Transverse colon (tissue), 4 donors: ENCODE measurements at regions not wholly inside any gene's neighbourhood (a gene's known extent, or its start where the extent isn't known, plus 50 kb on each side); places are given as distances from the start of the nearest gene placed in this dataset.

Experiments used
- DNase-seq: peaks from one replicate; pipeline ENCODE4 v3.0.0-alpha.2; 2019
- H3K27ac ChIP-seq, 4 donors: fragments of 200-600 bp; sonication (generic); 2 replicates each; pipeline ENCODE4 v1.5.1; 2016 to 2018; ENCODE audit warnings: inconsistent platforms in 4 of 4
- H3K27me3 ChIP-seq: fragments of 200-600 bp; sonication (generic); 2 replicates; pipeline ENCODE4 v1.5.1; 2017; ENCODE audit warnings: inconsistent platforms
- H3K36me3 ChIP-seq, 4 donors: fragments of 200-600 bp; sonication (generic); 2 replicates each; pipeline ENCODE4 v1.5.1; 2017 to 2019; ENCODE audit warnings: inconsistent platforms in 4 of 4
- H3K4me1 ChIP-seq, 4 donors: fragments of 200-600 bp; sonication (generic); 2 replicates each; pipeline ENCODE4 v1.5.1; 2017 to 2020; ENCODE audit warnings: inconsistent platforms in 4 of 4
- H3K4me3 ChIP-seq, 4 donors: fragments of 200-600 bp; sonication (generic); 1 replicate in 1 of 4; 2 replicates in 3 of 4; pipeline versions ENCODE4 v1.5.1 to v1.6.1; 2017 to 2019; ENCODE audit warnings: inconsistent platforms in 4 of 4
- H3K9me3 ChIP-seq, 2 donors: fragments of 200-600 bp; sonication (generic); 2 replicates each; pipeline ENCODE4 v1.5.1; 2017 to 2019; ENCODE audit warnings: inconsistent platforms in 2 of 2
- EP300 ChIP-seq: sonication (generic); formaldehyde crosslinking; IDR thresholded peaks from one replicate; pipeline ENCODE4 v1.6.1; 2017; ENCODE audit warnings: antibody characterized with exemption, low read depth
- POLR2A ChIP-seq: fragments of 450-650 bp; IDR thresholded peaks from one replicate; pipeline ENCODE4 v1.6.1; 2016; ENCODE audit warnings: antibody characterized with exemption, mild to moderate bottlenecking, moderate library complexity
- POLR2AphosphoS5 ChIP-seq, 3 donors: sonication (generic); formaldehyde crosslinking; IDR thresholded peaks; one replicate each; pipeline ENCODE4 v1.6.1; 2016; ENCODE audit warnings: antibody characterized with exemption in 3 of 3
- WGBS, 2 donors: methylation state at CpG; one replicate each; pipeline ENCODE4 v1.1.5; 2018; ENCODE audit warnings: low coverage in 1 of 2; 5-methylcytosine and 5-hydroxymethylcytosine counted together
- in situ Hi-C, 4 donors: fragments of 200-750 bp; cut with MboI; loops; one replicate each; pipeline versions ENCODE4 v1.15.0 to v1.15.1; 2017; ENCODE audit warnings: low sequenced_read_pairs in 3 of 4, low pct_ligation_motif_present in 1 of 4, low pct_unique_long_range_greater_than_20kb in 1 of 4
- intact Hi-C: fragments of 100-400 bp; cut with DNase I; formaldehyde crosslinking; loops from one replicate; pipeline ENCODE4 v1.15.1; 2023; ENCODE audit warnings: low total_unique reads
- TF ChIP-seq, protein P1 (sequence below), 5 experiments: fragments of 200-600 bp in 3 of 5; fragments of 450-650 bp in 2 of 5; sonication (generic) in 3 of 5; IDR thresholded peaks; 1 replicate in 2 of 5; 2 replicates in 3 of 5; pipeline ENCODE4 v1.5.1; 2016 to 2017; ENCODE audit warnings: antibody characterized with exemption in 5 of 5, inconsistent platforms in 3 of 5, mild to moderate bottlenecking in 2 of 5, moderate library complexity in 1 of 5

GRCh38 chr9:34907044-34907443, 51.0 kb upstream of the PHF24 start:
- in situ Hi-C loops = loop anchor here in 3 of 4 donors (10.0 kb wide), 2 partner anchors 68 to 568 kb away; no protein-coding TSS in a partner anchor
- Histone ChIP-seq H3K27ac (no peak overlapping the region), H3K9me3 (no peaks in the 10 kb centered on the region), H3K4me3 (no peak overlapping the region), H3K4me1 (no peaks in the 10 kb centered on the region), H3K36me3 (no peaks in the 10 kb centered on the region), H3K27me3 (peaks cover 31% of the 10 kb centered on the region)
- intact Hi-C loops = loop anchor here (10.0 kb wide), 1 partner anchor 78 kb away; the partner anchor contains the start of gene DNAJB5
- 78 to 79% methylated on average over 2 of the region's 2 CpGs for WGBS, 2 donors
- no peak for TF ChIP-seq EP300
- no peak for DNase-seq

DNA sequence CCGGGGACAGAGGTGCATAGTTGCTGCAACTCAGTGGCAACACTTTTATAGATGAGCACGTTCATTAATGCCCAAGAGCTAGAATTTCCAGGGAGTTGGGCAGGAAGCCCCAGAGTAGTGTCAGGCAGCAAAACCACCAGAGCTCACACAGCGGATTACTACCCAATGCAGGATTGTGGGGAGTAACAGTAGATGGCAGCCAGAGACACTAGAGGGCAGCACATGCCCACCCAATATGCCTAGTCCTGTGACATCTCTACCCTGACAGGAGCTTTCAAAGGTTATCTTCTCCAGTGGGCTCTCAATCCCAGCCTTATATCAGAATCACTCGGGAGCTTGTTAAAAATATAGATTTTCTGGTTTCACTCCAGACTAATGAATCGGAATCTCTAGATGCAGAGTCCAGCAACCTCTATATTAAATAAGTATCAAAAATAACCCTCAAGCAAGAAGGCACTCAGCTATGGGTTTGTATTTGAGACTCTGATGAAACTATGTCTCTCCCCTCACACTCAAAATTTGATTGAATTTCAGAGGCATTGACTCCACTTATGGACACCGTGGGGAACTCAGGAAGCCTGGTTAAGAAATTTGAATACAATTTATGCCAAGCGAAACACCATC, 58.4 kb upstream of the PHF24 start:
- in situ Hi-C loops = loop anchor here in 3 of 4 donors (10.0 to 25.0 kb wide), 3 partner anchors 75 to 575 kb away; partner anchors contain the start of gene DNAJB5 (in 1 of the 3)
- intact Hi-C loops = loop anchor here (10.0 kb wide), 2 partner anchors 85 to 195 kb away; partner anchors contain the start of genes DNAJB5 and PIGO

GRCh38 chr9:34898846-34899245, 59.2 kb upstream of the PHF24 start:
- no peaks in the 10 kb centered on the region for H3K9me3 ChIP-seq
- in situ Hi-C loops = loop anchor here in 2 of 4 donors (10.0 to 25.0 kb wide), 2 partner anchors 88 to 576 kb away; partner anchors contain the start of gene DNAJB5 (in 1 of the 2)
- 50 to 68% methylated on average over 1 to 8 of the region's 8 CpGs for WGBS, 2 donors
- no peak overlapping the region for H3K4me3 ChIP-seq
- TF ChIP-seq EP300 = no peak
- TF ChIP-seq, protein P1, sequence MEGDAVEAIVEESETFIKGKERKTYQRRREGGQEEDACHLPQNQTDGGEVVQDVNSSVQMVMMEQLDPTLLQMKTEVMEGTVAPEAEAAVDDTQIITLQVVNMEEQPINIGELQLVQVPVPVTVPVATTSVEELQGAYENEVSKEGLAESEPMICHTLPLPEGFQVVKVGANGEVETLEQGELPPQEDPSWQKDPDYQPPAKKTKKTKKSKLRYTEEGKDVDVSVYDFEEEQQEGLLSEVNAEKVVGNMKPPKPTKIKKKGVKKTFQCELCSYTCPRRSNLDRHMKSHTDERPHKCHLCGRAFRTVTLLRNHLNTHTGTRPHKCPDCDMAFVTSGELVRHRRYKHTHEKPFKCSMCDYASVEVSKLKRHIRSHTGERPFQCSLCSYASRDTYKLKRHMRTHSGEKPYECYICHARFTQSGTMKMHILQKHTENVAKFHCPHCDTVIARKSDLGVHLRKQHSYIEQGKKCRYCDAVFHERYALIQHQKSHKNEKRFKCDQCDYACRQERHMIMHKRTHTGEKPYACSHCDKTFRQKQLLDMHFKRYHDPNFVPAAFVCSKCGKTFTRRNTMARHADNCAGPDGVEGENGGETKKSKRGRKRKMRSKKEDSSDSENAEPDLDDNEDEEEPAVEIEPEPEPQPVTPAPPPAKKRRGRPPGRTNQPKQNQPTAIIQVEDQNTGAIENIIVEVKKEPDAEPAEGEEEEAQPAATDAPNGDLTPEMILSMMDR (IDR thresholded peaks at IDR 0.05) = no peak
- TF ChIP-seq POLR2A = no peak
- no peak for TF ChIP-seq POLR2AphosphoS5 (IDR thresholded peaks at IDR 0.05)
- no peaks in the 10 kb centered on the region for H3K36me3 ChIP-seq
- H3K27me3 ChIP-seq = peaks cover 45% of the 10 kb centered on the region
- no peak for DNase-seq
- H3K4me1 ChIP-seq = no peaks in the 10 kb centered on the region
- no peak overlapping the region for H3K27ac ChIP-seq
- intact Hi-C loops = loop anchor here (10.0 kb wide), 1 partner anchor 196 kb away; the partner anchor contains the start of gene PIGO

More for the DNA sequence above, 58.4 kb upstream of the PHF24 start:
- peaks cover 39% of the 10 kb centered on the region for H3K27me3 ChIP-seq
- no peak overlapping the region for H3K4me3 ChIP-seq
- DNase-seq = peak; percentile 81
- TF ChIP-seq, protein P1 (IDR thresholded peaks at IDR 0.05) = peak; percentile 75 to 83 (median 76)
- no peak for TF ChIP-seq EP300
- no peaks in the 10 kb centered on the region for H3K9me3 ChIP-seq
- 0 to 32% methylated on average over 1 to 7 of the region's 7 CpGs for WGBS, 2 donors
- H3K27ac ChIP-seq = no peak overlapping the region
- H3K36me3 ChIP-seq = no peaks in the 10 kb centered on the region
- H3K4me1 ChIP-seq = no peaks in the 10 kb centered on the region

GRCh38 chr9:34896112-34896511, 62.0 kb upstream of the PHF24 start:
- intact Hi-C loops = loop anchor here (2.0 to 10.0 kb wide), 2 partner anchors 139 to 199 kb away; partner anchors contain the start of gene PIGO
- Histone ChIP-seq H3K27me3 (peaks cover 51% of the 10 kb centered on the region), H3K9me3 (no peaks in the 10 kb centered on the region), H3K4me1 (no peaks in the 10 kb centered on the region), H3K36me3 (no peaks in the 10 kb centered on the region), H3K4me3 (no peak overlapping the region), H3K27ac (no peak overlapping the region)
- TF ChIP-seq, protein P1 (IDR thresholded peaks at IDR 0.05) = no peak
- no peak for TF ChIP-seq POLR2AphosphoS5 (IDR thresholded peaks at IDR 0.05)
- TF ChIP-seq POLR2A = no peak
- no peak for TF ChIP-seq EP300
- WGBS, 2 donors = 0 to 23% methylated on average over 1 to 2 of the region's 2 CpGs
- DNase-seq = no peak
- in situ Hi-C loops = loop anchor here in 2 of 4 donors (10.0 to 25.0 kb wide), 2 partner anchors 91 to 579 kb away; partner anchors contain the start of gene DNAJB5 (in 1 of the 2)
